HL-60/S4 treated with retinoic acid at 250 ng/mL for 4 days and 3 days (cell line): ENCODE measurements at regions not wholly inside any gene's neighbourhood (a gene's known extent, or its start where the extent isn't known, plus 50 kb on each side); places are given as distances from the start of the nearest gene placed in this dataset.

Experiments used
- in situ Hi-C: fragments of 300-500 bp; cut with MboI; formaldehyde crosslinking; loops from 2 replicates; pipeline ENCODE4 v1.7.0; 2022; ENCODE audit warnings: low sequenced_read_pairs

- in situ Hi-C loops, result no loop called here
Observed at GRCh38 chr2:175476374-175476773, 294.9 kb upstream of the ATP5MC3 start.

- in situ Hi-C loops, result no loop called here
Observed at GRCh38 chr2:175475130-175475529, 293.6 kb upstream of the ATP5MC3 start.

- in situ Hi-C loops, result no loop called here
Observed at GRCh38 chr2:175468431-175469098, 287.1 kb upstream of the ATP5MC3 start.

GRCh38 chr2:175465101-175465500 lies 283.6 kb upstream of the ATP5MC3 start:
- in situ Hi-C loops, result no loop called here

- in situ Hi-C loops, result no loop called here
Observed at GRCh38 chr2:175464311-175464670, 282.8 kb upstream of the ATP5MC3 start.

- in situ Hi-C loops, result no loop called here
Observed at GRCh38 chr2:175463589-175464310, 282.2 kb upstream of the ATP5MC3 start.

- in situ Hi-C loops, result no loop called here
Observed at GRCh38 chr2:175463169-175463568, 281.7 kb upstream of the ATP5MC3 start.

GRCh38 chr2:175462246-175462645 lies 280.7 kb upstream of the ATP5MC3 start:
- in situ Hi-C loops, result no loop called here

- in situ Hi-C loops, result no loop called here
Observed at GRCh38 chr2:175461839-175462238, 280.3 kb upstream of the ATP5MC3 start.

- in situ Hi-C loops, result no loop called here
Observed at GRCh38 chr2:175457895-175458448, 276.5 kb upstream of the ATP5MC3 start.

GRCh38 chr2:175454953-175455389 lies 273.5 kb upstream of the ATP5MC3 start:
- in situ Hi-C loops, result no loop called here

GRCh38 chr2:175450029-175450760 lies 268.7 kb upstream of the ATP5MC3 start:
- in situ Hi-C loops, result no loop called here

- in situ Hi-C loops, result no loop called here
Observed at GRCh38 chr2:175449616-175450015, 268.1 kb upstream of the ATP5MC3 start.

GRCh38 chr2:175446201-175446600 lies 264.7 kb upstream of the ATP5MC3 start:
- in situ Hi-C loops, result no loop called here

- in situ Hi-C loops, result no loop called here
Observed at GRCh38 chr2:175445281-175445680, 263.8 kb upstream of the ATP5MC3 start.

GRCh38 chr2:175442441-175442840 lies 260.9 kb upstream of the ATP5MC3 start:
- in situ Hi-C loops, result no loop called here

GRCh38 chr2:175441181-175441761 lies 259.8 kb upstream of the ATP5MC3 start:
- in situ Hi-C loops, result no loop called here

- in situ Hi-C loops, result no loop called here
Observed at GRCh38 chr2:175439416-175439815, 257.9 kb upstream of the ATP5MC3 start.

- in situ Hi-C loops, result no loop called here
Observed at GRCh38 chr2:175437167-175437566, 255.7 kb upstream of the ATP5MC3 start.

- in situ Hi-C loops, result no loop called here
Observed at GRCh38 chr2:175436076-175436475, 254.6 kb upstream of the ATP5MC3 start.

GRCh38 chr2:175435012-175435411 lies 253.5 kb upstream of the ATP5MC3 start:
- in situ Hi-C loops, result no loop called here
